Activated naive CD4-positive, alpha-beta T cell treated with anti-CD3 and anti-CD28 coated beads, Interleukin-2, amount 50 U/mL, for 16 hours (primary cell): ENCODE measurements at regions not wholly inside any gene's neighbourhood (a gene's known extent, or its start where the extent isn't known, plus 50 kb on each side); places are given as distances from the start of the nearest gene placed in this dataset.
"Not testable (repeated sequence)": the region's sequence is repeated elsewhere in the genome, so short reads cannot be mapped to it uniquely, and the experiment has no call there.

ENCODE experiments used
- DNase-seq: peaks from one replicate; pipeline ENCODE4 v3.0.0-alpha.2; 2020

GRCh38 chr1:238710697-238711096 is 675.7 kb upstream of the CHRM3 start:
- no peak for DNase-seq

GRCh38 chr1:238701024-238701423 is 685.3 kb upstream of the CHRM3 start:
- no peak for DNase-seq

GRCh38 chr1:238690415-238690814 is 696.0 kb upstream of the CHRM3 start:
- DNase-seq: no peak

GRCh38 chr1:238684576-238684975 is 701.8 kb upstream of the CHRM3 start:
- DNase-seq: not testable (repeated sequence)

- no peak for DNase-seq
These were observed 704.9 kb upstream of the CHRM3 start for GRCh38 chr1:238681451-238681850.

- no peak for DNase-seq
These were observed 705.3 kb upstream of the CHRM3 start for GRCh38 chr1:238681021-238681420.

- no peak for DNase-seq
These were observed 708.8 kb upstream of the CHRM3 start for GRCh38 chr1:238677567-238677966.

GRCh38 chr1:238675221-238675620 is 711.1 kb upstream of the CHRM3 start:
- no peak for DNase-seq

GRCh38 chr1:238674316-238674715 is 712.1 kb upstream of the CHRM3 start:
- no peak for DNase-seq

- no peak for DNase-seq
These were observed 712.8 kb upstream of the CHRM3 start for GRCh38 chr1:238673561-238673960.

GRCh38 chr1:238672806-238673205 is 713.6 kb upstream of the CHRM3 start:
- no peak for DNase-seq

- DNase-seq: no peak
These were observed 714.1 kb upstream of the CHRM3 start for GRCh38 chr1:238672262-238672661.

GRCh38 chr1:238664139-238664538 is 722.2 kb upstream of the CHRM3 start:
- DNase-seq: no peak

- DNase-seq: no peak
These were observed 725.5 kb upstream of the CHRM3 start for GRCh38 chr1:238660849-238661248.

- DNase-seq: no peak
These were observed 727.6 kb upstream of the CHRM3 start for GRCh38 chr1:238658763-238659162.

GRCh38 chr1:238653693-238654321 is 732.6 kb upstream of the CHRM3 start:
- DNase-seq: no peak

- DNase-seq: no peak
These were observed 733.9 kb upstream of the CHRM3 start for GRCh38 chr1:238652346-238652968.

GRCh38 chr1:238649200-238649599 is 737.2 kb upstream of the CHRM3 start:
- no peak for DNase-seq

- DNase-seq: no peak
These were observed 737.6 kb upstream of the CHRM3 start for GRCh38 chr1:238648751-238649150.

GRCh38 chr1:238648296-238648695 is 738.1 kb upstream of the CHRM3 start:
- DNase-seq: no peak

GRCh38 chr1:238647877-238648276 is 738.5 kb upstream of the CHRM3 start:
- no peak for DNase-seq

GRCh38 chr1:238642231-238642630 is 744.1 kb upstream of the CHRM3 start:
- no peak for DNase-seq

GRCh38 chr1:238639861-238640260 is 746.5 kb upstream of the CHRM3 start:
- no peak for DNase-seq

GRCh38 chr1:238628110-238628509 is 737.4 kb upstream of the ZP4 start:
- no peak for DNase-seq

- DNase-seq: no peak
These were observed 734.1 kb upstream of the ZP4 start for GRCh38 chr1:238624776-238625175.
